ENCODE measurements at regions not wholly inside any gene's neighbourhood (a gene's known extent, or its start where the extent isn't known, plus 50 kb on each side); places are given as distances from the start of the nearest gene placed in this dataset.

DNA sequence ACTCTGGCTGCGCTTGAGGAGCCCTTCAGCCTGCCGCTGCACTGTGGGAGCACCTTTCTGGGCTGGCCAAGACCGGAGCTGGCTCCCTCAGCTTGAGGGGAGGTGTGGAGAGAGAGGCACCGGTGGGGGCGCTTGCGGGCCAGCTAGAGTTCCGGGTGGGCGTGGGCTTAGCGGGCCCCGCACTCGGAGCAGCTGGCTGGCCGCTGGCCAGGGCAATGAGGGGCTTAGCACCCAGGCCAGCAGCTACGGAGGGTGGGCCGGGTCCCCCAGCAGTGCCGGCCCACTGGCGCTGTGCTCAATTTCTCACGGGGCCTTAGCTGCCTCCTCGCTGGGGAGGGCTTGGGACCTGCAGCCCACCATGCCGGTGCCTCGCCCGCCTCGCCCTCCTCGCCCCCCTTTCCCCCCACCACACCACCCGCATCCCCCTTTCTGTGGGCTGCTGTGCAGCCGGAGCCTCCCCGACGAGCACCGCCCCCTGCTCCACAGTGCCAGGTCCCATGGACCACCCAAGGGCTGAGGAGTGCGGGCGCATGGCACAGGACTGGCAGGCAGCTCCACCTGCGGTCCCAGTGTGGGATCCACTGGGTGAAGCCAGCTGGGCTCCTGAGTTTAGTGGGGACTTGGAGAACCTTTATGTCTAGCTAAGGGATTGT is 954.5 kb downstream of the DTWD2 start:
- TF ChIP-seq CTCF (conservative IDR thresholded peaks at IDR 0.05; ENCODE audit: low read depth, low read length): no peak
- H3K4me3 ChIP-seq (ENCODE audit: low read length): no peak overlapping the region
- no peak for DNase-seq (ENCODE audit: low read depth)

GRCh38 chr5:118029807-118030206 is 958.5 kb downstream of the DTWD2 start:
- no peak for TF ChIP-seq CTCF (conservative IDR thresholded peaks at IDR 0.05; ENCODE audit: low read depth, low read length)
- DNase-seq (ENCODE audit: low read depth): no peak
- H3K4me3 ChIP-seq (ENCODE audit: low read length): no peak overlapping the region

DNA sequence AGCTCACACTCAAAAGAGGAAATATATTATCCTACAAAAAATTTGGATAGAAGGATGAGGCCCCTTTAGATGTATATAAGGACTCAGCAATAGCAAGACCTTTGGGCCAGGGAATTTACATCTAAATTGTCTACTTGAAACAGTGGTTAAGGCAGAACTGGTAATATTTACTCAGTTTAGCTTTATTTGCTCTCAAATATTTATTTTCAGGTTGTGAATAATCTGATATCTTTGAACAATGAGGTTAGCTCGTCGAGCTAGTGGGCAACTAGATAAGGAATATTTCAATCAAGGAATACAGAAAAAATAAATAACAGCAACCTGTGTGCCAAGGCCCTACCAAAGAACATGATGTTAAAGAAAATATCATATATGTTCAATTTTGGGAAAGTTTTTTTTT is 966.3 kb downstream of the DTWD2 start:
- no peak for TF ChIP-seq CTCF (conservative IDR thresholded peaks at IDR 0.05; ENCODE audit: low read depth, low read length)
- no peak overlapping the region for H3K4me3 ChIP-seq (ENCODE audit: low read length)
- no peak for DNase-seq (ENCODE audit: low read depth)

DNA sequence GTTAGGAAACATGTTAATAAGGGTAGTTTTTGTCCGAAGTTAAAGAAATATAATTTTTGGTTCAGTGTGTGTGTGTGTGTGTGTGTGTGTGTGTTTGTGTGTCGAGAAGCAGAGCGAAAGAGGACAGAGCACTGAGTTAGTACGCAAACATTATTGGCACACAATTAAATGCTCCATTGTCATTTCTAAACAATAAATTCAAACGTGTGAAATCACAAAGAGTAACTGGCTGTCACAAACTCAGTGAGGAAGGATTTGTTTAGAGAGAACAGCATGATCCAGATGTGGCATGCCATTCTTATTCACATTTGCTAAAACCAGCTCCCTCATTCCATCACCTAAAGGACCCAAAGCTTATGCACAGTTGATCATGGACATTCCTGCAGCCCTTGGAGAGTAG is 970.8 kb downstream of the DTWD2 start:
- TF ChIP-seq CTCF (conservative IDR thresholded peaks at IDR 0.05; ENCODE audit: low read depth, low read length): no peak
- H3K4me3 ChIP-seq (ENCODE audit: low read length): no peak overlapping the region
- DNase-seq (ENCODE audit: low read depth): no peak

GRCh38 chr5:118016396-118016795 is 972.0 kb downstream of the DTWD2 start:
- H3K4me3 ChIP-seq (ENCODE audit: low read length): no peak overlapping the region
- no peak for DNase-seq (ENCODE audit: low read depth)
- TF ChIP-seq CTCF (conservative IDR thresholded peaks at IDR 0.05; ENCODE audit: low read depth, low read length): no peak

- no peak for TF ChIP-seq CTCF (conservative IDR thresholded peaks at IDR 0.05; ENCODE audit: low read depth, low read length)
- no peak for DNase-seq (ENCODE audit: low read depth)
- H3K4me3 ChIP-seq (ENCODE audit: low read length): no peak overlapping the region
Measured at GRCh38 chr5:118015511-118015910, 972.8 kb downstream of the DTWD2 start.

DNA sequence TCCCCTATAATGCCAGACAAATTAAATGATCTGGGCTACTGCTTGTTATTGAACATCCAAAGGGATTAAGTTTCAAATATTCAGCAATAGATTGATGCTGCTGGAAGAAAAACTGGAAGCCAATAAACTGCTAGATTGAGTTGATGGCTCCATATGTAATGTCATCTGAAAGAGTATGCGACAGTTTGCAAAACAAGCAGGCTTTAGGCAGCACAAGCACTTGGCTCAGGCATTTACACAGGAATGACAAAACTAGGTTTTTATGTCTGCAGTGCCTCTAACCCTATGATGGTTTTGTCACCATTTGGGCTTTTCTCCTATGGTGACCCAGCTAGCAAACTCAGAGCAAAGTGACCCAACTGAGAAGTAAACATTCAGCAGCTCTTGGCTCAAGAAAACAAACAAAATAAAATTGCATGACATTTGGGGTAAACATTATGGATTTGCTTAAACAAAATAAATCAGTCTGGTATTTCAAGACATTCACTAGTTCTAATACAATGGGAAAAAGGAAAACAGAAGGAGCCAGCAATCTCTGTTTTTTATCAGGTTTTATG is 978.5 kb downstream of the DTWD2 start:
- TF ChIP-seq CTCF (conservative IDR thresholded peaks at IDR 0.05; ENCODE audit: low read depth, low read length): no peak
- H3K4me3 ChIP-seq (ENCODE audit: low read length): no peak overlapping the region
- DNase-seq (ENCODE audit: low read depth): no peak
